Naive thymus-derived CD4-positive, alpha-beta T cell (primary cell): ENCODE measurements at regions not wholly inside any gene's neighbourhood (a gene's known extent, or its start where the extent isn't known, plus 50 kb on each side); places are given as distances from the start of the nearest gene placed in this dataset.

Experiments
- ATAC-seq: fragments of 150-1000 bp; cut with Tn5 transposase; 2 replicates; pipeline ENCODE4 v1.10.0; 2021; ENCODE audit warnings: mild to moderate bottlenecking, moderate library complexity
- CTCF ChIA-PET: fragments of 350-600 bp; sonication (Branson Sonifier 250); formaldehyde crosslinking; loops from one replicate; lab custom pipeline; 2021; ENCODE audit warnings: antibody characterized with exemption; lab: Charles Lee
- POLR2A ChIA-PET: fragments of 350-600 bp; sonication (Branson Sonifier 250); formaldehyde crosslinking; loops from one replicate; lab custom pipeline; 2021; ENCODE audit warnings: antibody characterized with exemption, inconsistent platforms; lab: Charles Lee
- DNase-seq, 9 donors: peaks; one replicate each; pipeline versions ENCODE4 v3.0.0 to v3.0.0-alpha.2; 2020 to 2022; ENCODE audit warnings: mixed read lengths in 1 of 9
- H3K27ac ChIP-seq: one replicate; pipeline ENCODE4 v1.7.0; 2013; ENCODE audit warnings: mild to moderate bottlenecking, low read depth, low read length, moderate library complexity
- H3K27me3 ChIP-seq, 2 donors: one replicate each; pipeline ENCODE4 v1.7.0; 2013; ENCODE audit warnings: low read length in 2 of 2, mild to moderate bottlenecking in 2 of 2, moderate library complexity in 2 of 2; ENCODE audit not compliant: control insufficient read depth in 2 of 2, insufficient read depth in 2 of 2
- H3K36me3 ChIP-seq, 3 experiments: 1 replicate in 2 of 3; 2 replicates in 1 of 3; pipeline ENCODE4 v1.7.0; 2013; ENCODE audit warnings: low read length in 3 of 3, mild to moderate bottlenecking in 3 of 3, moderate library complexity in 1 of 3; ENCODE audit not compliant: insufficient read depth in 3 of 3, control insufficient read depth in 2 of 3
- H3K4me1 ChIP-seq, 2 donors: one replicate each; pipeline ENCODE4 v1.7.0; 2013; ENCODE audit warnings: low read length in 2 of 2, mild to moderate bottlenecking in 2 of 2, moderate library complexity in 1 of 2; ENCODE audit not compliant: control insufficient read depth in 2 of 2, insufficient read depth in 2 of 2
- H3K4me3 ChIP-seq: 2 replicates; pipeline ENCODE4 v1.7.0; 2013; ENCODE audit warnings: mild to moderate bottlenecking, low read length
- H3K9me3 ChIP-seq, 3 experiments: 1 replicate in 2 of 3; 2 replicates in 1 of 3; pipeline ENCODE4 v1.7.0; 2013; ENCODE audit warnings: low read length in 3 of 3; ENCODE audit not compliant: control insufficient read depth in 2 of 3
- H3K27ac Mint-ChIP-seq, 9 donors: one replicate each; pipeline ENCODE4 v1.8.0; 2020 to 2022; ENCODE audit warnings: mixed read lengths in 9 of 9, mild to moderate bottlenecking in 8 of 9, moderate library complexity in 5 of 9, inconsistent platforms in 2 of 9
- H3K27me3 Mint-ChIP-seq, 5 donors: one replicate each; pipeline ENCODE4 v1.8.0; 2021 to 2022; ENCODE audit warnings: mixed read lengths in 5 of 5, mild to moderate bottlenecking in 1 of 5
- H3K36me3 Mint-ChIP-seq, 5 donors: one replicate each; pipeline ENCODE4 v1.8.0; 2020 to 2022; ENCODE audit warnings: mixed read lengths in 5 of 5, mild to moderate bottlenecking in 3 of 5, inconsistent platforms in 1 of 5
- H3K4me1 Mint-ChIP-seq, 7 donors: one replicate each; pipeline ENCODE4 v1.8.0; 2020 to 2022; ENCODE audit warnings: mixed read lengths in 7 of 7, mild to moderate bottlenecking in 3 of 7, inconsistent platforms in 1 of 7
- H3K4me3 Mint-ChIP-seq, 10 donors: one replicate each; pipeline ENCODE4 v1.8.0; 2020 to 2022; ENCODE audit warnings: mild to moderate bottlenecking in 10 of 10, mixed read lengths in 10 of 10, moderate library complexity in 6 of 10, inconsistent platforms in 2 of 10
- H3K9me3 Mint-ChIP-seq, 11 donors: one replicate each; pipeline ENCODE4 v1.8.0; 2020 to 2022; ENCODE audit warnings: mixed read lengths in 11 of 11, mild to moderate bottlenecking in 4 of 11, inconsistent platforms in 1 of 11, moderate library complexity in 1 of 11
- intact Hi-C, 2 donors: fragments of 100-400 bp; cut with micrococcal nuclease; formaldehyde crosslinking; loops; one replicate each; pipeline ENCODE4 v1.15.1; 2023

- peaks cover 0 to 26% (median 9%) of the 10 kb centered on the region in 7 donors for H3K4me1 Mint-ChIP-seq
- POLR2A ChIA-PET = no interaction called here
- DNase-seq (no peak), ATAC-seq (no peak)
- no peaks in the 10 kb centered on the region for H3K27me3 Mint-ChIP-seq
- H3K4me3 ChIP-seq = no peak overlapping the region
- H3K27me3 ChIP-seq = no peaks in the 10 kb centered on the region
- H3K27ac Mint-ChIP-seq = no peak overlapping the region
- no peak overlapping the region for H3K27ac ChIP-seq
- no peaks in the 10 kb centered on the region for H3K36me3 Mint-ChIP-seq
- H3K4me1 ChIP-seq = no peaks in the 10 kb centered on the region
- no peak overlapping the region for H3K4me3 Mint-ChIP-seq
- intact Hi-C loops = loop anchor here in 1 of 2 donors (5.0 kb wide), 1 partner anchor 215 kb away; no protein-coding TSS in a partner anchor
- no peaks in the 10 kb centered on the region for H3K9me3 Mint-ChIP-seq
- CTCF ChIA-PET = no interaction called here
- H3K36me3 ChIP-seq = no peaks in the 10 kb centered on the region
- H3K9me3 ChIP-seq = no peaks in the 10 kb centered on the region
Observed at GRCh38 chr2:39511605-39512433, 74.7 kb upstream of the MAP4K3 start.

DNA sequence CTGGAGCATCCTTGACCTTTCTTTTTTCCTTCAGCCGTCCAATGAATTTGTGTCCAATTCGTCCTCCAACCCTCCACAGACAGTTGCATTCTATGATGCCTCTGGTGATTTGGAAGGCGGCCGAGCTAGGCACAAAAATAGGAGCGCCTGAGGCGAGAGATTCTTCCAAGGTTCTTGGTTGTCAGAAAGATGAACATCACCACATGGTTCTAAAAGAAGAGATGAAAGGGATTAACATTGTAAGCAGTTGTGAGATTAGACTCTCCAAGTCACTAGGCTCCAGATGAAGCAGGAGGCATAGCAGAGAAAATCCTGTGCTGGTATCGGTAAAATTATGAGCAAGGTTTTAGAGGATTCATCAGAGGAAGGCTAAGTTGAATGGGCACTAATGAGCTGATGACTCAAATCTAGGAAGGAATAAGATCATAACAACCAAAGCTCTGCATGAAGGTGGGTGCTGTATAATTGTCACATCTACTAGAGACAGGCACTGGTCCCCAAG lies 75.4 kb upstream of the MAP4K3 start:
- H3K27ac Mint-ChIP-seq = no peak overlapping the region
- H3K4me3 ChIP-seq = no peak overlapping the region
- H3K9me3 ChIP-seq = no peaks in the 10 kb centered on the region
- H3K36me3 Mint-ChIP-seq = no peaks in the 10 kb centered on the region
- ATAC-seq (no peak), DNase-seq (no peak)
- H3K36me3 ChIP-seq = no peaks in the 10 kb centered on the region
- H3K27ac ChIP-seq = no peak overlapping the region
- H3K4me1 Mint-ChIP-seq = peaks cover 0 to 26% (median 9%) of the 10 kb centered on the region in 7 donors
- ChIA-PET POLR2A (no interaction called here), CTCF (no interaction called here)
- no peaks in the 10 kb centered on the region for H3K27me3 Mint-ChIP-seq
- intact Hi-C loops = loop anchor here in 1 of 2 donors (5.0 kb wide), 1 partner anchor 215 kb away; no protein-coding TSS in a partner anchor
- no peaks in the 10 kb centered on the region for H3K9me3 Mint-ChIP-seq
- H3K4me1 ChIP-seq = no peaks in the 10 kb centered on the region
- H3K4me3 Mint-ChIP-seq = no peak overlapping the region
- H3K27me3 ChIP-seq = no peaks in the 10 kb centered on the region

DNA sequence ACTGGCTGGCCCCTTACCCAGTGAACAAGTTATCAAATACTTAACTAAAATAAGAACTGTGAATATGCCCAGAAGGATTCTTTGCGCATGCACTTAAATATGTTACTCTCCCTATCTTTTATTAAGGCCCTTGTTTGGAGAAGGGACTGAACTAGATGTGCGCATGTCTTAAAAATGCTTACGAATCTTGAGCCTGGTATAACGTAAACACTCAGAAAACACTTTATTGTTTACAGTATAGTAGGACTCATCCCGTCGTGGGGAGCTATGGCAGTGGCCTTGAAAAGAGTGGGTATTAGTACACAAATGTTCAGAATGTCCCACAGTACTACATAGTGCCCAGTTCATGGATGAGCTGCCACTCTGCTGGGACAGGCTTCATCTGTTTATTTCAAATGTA lies 75.9 kb upstream of the MAP4K3 start:
- no peak for ATAC-seq
- CTCF ChIA-PET = no interaction called here
- no peaks in the 10 kb centered on the region for H3K9me3 Mint-ChIP-seq

GRCh38 chr2:39513641-39514094 lies 76.6 kb upstream of the MAP4K3 start:
- H3K9me3 Mint-ChIP-seq = no peaks in the 10 kb centered on the region
- H3K27ac Mint-ChIP-seq = peak overlapping the region in 1 of 9 donors; percentile 8
- H3K4me3 Mint-ChIP-seq = peak overlapping the region in 1 of 10 donors; percentile 11
- intact Hi-C loops = loop anchor here in 1 of 2 donors (1.0 to 5.0 kb wide), 2 partner anchors 21 to 214 kb away; no protein-coding TSS in a partner anchor
- H3K36me3 Mint-ChIP-seq = peaks cover 0 to 4% (median 0%) of the 10 kb centered on the region in 5 donors
- Histone ChIP-seq H3K4me1 (no peaks in the 10 kb centered on the region), H3K27ac (no peak overlapping the region), H3K4me3 (no peak overlapping the region), H3K27me3 (no peaks in the 10 kb centered on the region), H3K9me3 (no peaks in the 10 kb centered on the region), H3K36me3 (no peaks in the 10 kb centered on the region)
- H3K27me3 Mint-ChIP-seq = no peaks in the 10 kb centered on the region
- ATAC-seq = peak; percentile 66
- peaks cover 0 to 26% (median 9%) of the 10 kb centered on the region in 7 donors for H3K4me1 Mint-ChIP-seq
- peak in 1 of 9 donors; percentile 70 for DNase-seq
- CTCF ChIA-PET = no interaction called here
- POLR2A ChIA-PET = no interaction called here

More for the DNA sequence above, 75.9 kb upstream of the MAP4K3 start:
- H3K36me3 ChIP-seq = no peaks in the 10 kb centered on the region
- Mint-ChIP-seq H3K27me3 (no peaks in the 10 kb centered on the region), H3K27ac (no peak overlapping the region), H3K4me1 (peaks cover 0 to 26% (median 9%) of the 10 kb centered on the region in 7 donors), H3K36me3 (peaks cover 0 to 2% (median 0%) of the 10 kb centered on the region in 5 donors), H3K4me3 (no peak overlapping the region)
- H3K9me3 ChIP-seq = no peaks in the 10 kb centered on the region
- no peak overlapping the region for H3K27ac ChIP-seq
- no peak for DNase-seq
- H3K4me1 ChIP-seq = no peaks in the 10 kb centered on the region
- POLR2A ChIA-PET = no interaction called here
- no peaks in the 10 kb centered on the region for H3K27me3 ChIP-seq
- H3K4me3 ChIP-seq = no peak overlapping the region
- intact Hi-C loops = loop anchor here in 1 of 2 donors (1.0 to 5.0 kb wide), 2 partner anchors 21 to 214 kb away; no protein-coding TSS in a partner anchor

GRCh38 chr2:39514825-39515224 lies 77.7 kb upstream of the MAP4K3 start:
- ChIA-PET POLR2A (no interaction called here), CTCF (no interaction called here)
- no peak overlapping the region for H3K27ac Mint-ChIP-seq
- H3K4me1 ChIP-seq = no peaks in the 10 kb centered on the region
- H3K4me3 ChIP-seq = no peak overlapping the region
- no peaks in the 10 kb centered on the region for H3K9me3 ChIP-seq
- no peaks in the 10 kb centered on the region for H3K9me3 Mint-ChIP-seq
- DNase-seq (no peak), ATAC-seq (no peak)
- no peak overlapping the region for H3K4me3 Mint-ChIP-seq
- H3K27me3 Mint-ChIP-seq = no peaks in the 10 kb centered on the region
- intact Hi-C loops = loop anchor here in 1 of 2 donors (5.0 kb wide), 1 partner anchor 212 kb away; no protein-coding TSS in a partner anchor
- H3K4me1 Mint-ChIP-seq = peaks cover 0 to 26% (median 9%) of the 10 kb centered on the region in 7 donors
- peaks cover 0 to 4% (median 0%) of the 10 kb centered on the region in 5 donors for H3K36me3 Mint-ChIP-seq
- no peak overlapping the region for H3K27ac ChIP-seq
- H3K27me3 ChIP-seq = no peaks in the 10 kb centered on the region
- no peaks in the 10 kb centered on the region for H3K36me3 ChIP-seq

GRCh38 chr2:39515273-39515896 lies 78.3 kb upstream of the MAP4K3 start:
- no peak overlapping the region for H3K4me3 Mint-ChIP-seq
- ChIA-PET POLR2A (no interaction called here), CTCF (no interaction called here)
- intact Hi-C loops = no loop called here
- no peaks in the 10 kb centered on the region for H3K4me1 ChIP-seq
- H3K9me3 ChIP-seq = no peaks in the 10 kb centered on the region
- no peak overlapping the region for H3K4me3 ChIP-seq
- H3K27me3 ChIP-seq = no peaks in the 10 kb centered on the region
- DNase-seq (no peak), ATAC-seq (no peak)
- no peak overlapping the region for H3K27ac ChIP-seq
- H3K9me3 Mint-ChIP-seq = no peaks in the 10 kb centered on the region
- H3K27ac Mint-ChIP-seq = no peak overlapping the region
- H3K36me3 Mint-ChIP-seq = peaks cover 0 to 4% (median 1%) of the 10 kb centered on the region in 5 donors
- no peaks in the 10 kb centered on the region for H3K36me3 ChIP-seq
- no peaks in the 10 kb centered on the region for H3K27me3 Mint-ChIP-seq
- H3K4me1 Mint-ChIP-seq = peaks cover 0 to 26% (median 9%) of the 10 kb centered on the region in 7 donors
